Neural crest cell (in vitro differentiated cells): ENCODE measurements at regions not wholly inside any gene's neighbourhood (a gene's known extent, or its start where the extent isn't known, plus 50 kb on each side); places are given as distances from the start of the nearest gene placed in this dataset.

Source experiments
- DNase-seq: peaks from one replicate; pipeline ENCODE4 v3.0.0; 2021; ENCODE audit warnings: low read depth, mixed read lengths, low spot score
- H3K27ac Mint-ChIP-seq: one replicate; pipeline ENCODE4 v1.8.0; 2021; ENCODE audit warnings: mild to moderate bottlenecking, mixed read lengths; ENCODE audit not compliant: unreplicated experiment
- H3K27me3 Mint-ChIP-seq: 2 replicates; pipeline ENCODE4 v1.8.0; 2021; ENCODE audit warnings: low read depth, mild to moderate bottlenecking, mixed read lengths
- H3K36me3 Mint-ChIP-seq: 2 replicates; pipeline ENCODE4 v1.8.0; 2021; ENCODE audit warnings: low read depth, mild to moderate bottlenecking, mixed read lengths
- H3K4me1 Mint-ChIP-seq: 2 replicates; pipeline ENCODE4 v1.8.0; 2021; ENCODE audit warnings: mixed read lengths
- H3K4me3 Mint-ChIP-seq: one replicate; pipeline ENCODE4 v1.8.0; 2021; ENCODE audit warnings: mild to moderate bottlenecking, mixed read lengths
- H3K9me3 Mint-ChIP-seq: 2 replicates; pipeline ENCODE4 v1.8.0; 2021; ENCODE audit warnings: mixed read lengths
- TF ChIP-seq, protein P1 (sequence below): fragments of 200-600 bp; sonication (generic); conservative IDR thresholded peaks from 2 replicates; pipeline ENCODE4 v1.5.0; 2021; ENCODE audit warnings: antibody characterized with exemption, mild to moderate bottlenecking

DNA sequence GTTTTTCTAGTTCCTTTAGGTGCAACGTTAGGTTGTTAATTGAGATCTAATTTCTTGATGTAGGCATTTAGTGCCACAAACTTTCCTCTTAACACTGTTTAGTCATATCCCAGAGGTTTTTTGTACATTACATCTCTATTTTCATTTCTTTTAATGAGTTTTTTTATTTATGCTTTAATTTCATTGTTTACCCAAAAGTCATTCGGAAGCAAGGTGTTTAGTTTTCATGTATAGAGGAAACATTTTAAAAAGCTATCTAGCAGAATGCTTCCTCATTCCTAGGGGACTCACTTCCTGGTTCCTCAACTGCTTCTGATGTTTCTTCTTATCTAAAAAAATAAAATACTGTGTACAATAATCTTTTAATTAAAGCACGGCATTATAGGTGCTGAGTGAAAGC lies 307.2 kb upstream of the CAMK1G start:
- peaks cover 9% of the 10 kb centered on the region for H3K9me3 Mint-ChIP-seq
- TF ChIP-seq, protein P1, sequence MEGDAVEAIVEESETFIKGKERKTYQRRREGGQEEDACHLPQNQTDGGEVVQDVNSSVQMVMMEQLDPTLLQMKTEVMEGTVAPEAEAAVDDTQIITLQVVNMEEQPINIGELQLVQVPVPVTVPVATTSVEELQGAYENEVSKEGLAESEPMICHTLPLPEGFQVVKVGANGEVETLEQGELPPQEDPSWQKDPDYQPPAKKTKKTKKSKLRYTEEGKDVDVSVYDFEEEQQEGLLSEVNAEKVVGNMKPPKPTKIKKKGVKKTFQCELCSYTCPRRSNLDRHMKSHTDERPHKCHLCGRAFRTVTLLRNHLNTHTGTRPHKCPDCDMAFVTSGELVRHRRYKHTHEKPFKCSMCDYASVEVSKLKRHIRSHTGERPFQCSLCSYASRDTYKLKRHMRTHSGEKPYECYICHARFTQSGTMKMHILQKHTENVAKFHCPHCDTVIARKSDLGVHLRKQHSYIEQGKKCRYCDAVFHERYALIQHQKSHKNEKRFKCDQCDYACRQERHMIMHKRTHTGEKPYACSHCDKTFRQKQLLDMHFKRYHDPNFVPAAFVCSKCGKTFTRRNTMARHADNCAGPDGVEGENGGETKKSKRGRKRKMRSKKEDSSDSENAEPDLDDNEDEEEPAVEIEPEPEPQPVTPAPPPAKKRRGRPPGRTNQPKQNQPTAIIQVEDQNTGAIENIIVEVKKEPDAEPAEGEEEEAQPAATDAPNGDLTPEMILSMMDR = no peak
- no peak overlapping the region for H3K4me3 Mint-ChIP-seq
- peaks cover 3% of the 10 kb centered on the region for H3K36me3 Mint-ChIP-seq
- no peaks in the 10 kb centered on the region for H3K4me1 Mint-ChIP-seq
- no peak overlapping the region for H3K27ac Mint-ChIP-seq
- DNase-seq = no peak
- peaks cover 3% of the 10 kb centered on the region for H3K27me3 Mint-ChIP-seq

DNA sequence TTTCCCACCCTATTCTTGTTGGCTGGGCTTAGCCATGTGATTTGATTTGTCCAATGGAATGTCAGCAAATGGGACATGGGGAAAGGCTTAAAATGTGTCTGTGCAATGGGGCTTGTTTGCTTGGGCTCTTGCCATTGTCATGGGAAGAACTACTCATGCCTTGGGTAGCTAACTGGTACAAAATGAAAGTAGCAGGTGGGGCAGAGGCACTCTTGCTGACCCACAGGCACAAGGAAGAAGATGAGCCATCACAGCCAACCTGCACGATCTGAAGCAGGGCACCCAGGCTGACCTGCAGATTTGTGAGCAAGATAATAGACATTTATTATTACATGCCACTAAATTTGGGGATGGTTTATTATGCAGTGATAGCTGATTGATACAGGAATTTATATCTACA lies 305.9 kb upstream of the CAMK1G start:
- H3K27ac Mint-ChIP-seq = no peak overlapping the region
- H3K4me1 Mint-ChIP-seq = no peaks in the 10 kb centered on the region
- peaks cover 9% of the 10 kb centered on the region for H3K9me3 Mint-ChIP-seq
- peaks cover 3% of the 10 kb centered on the region for H3K27me3 Mint-ChIP-seq
- TF ChIP-seq, protein P1 = no peak
- H3K4me3 Mint-ChIP-seq = no peak overlapping the region
- DNase-seq = no peak
- peaks cover 3% of the 10 kb centered on the region for H3K36me3 Mint-ChIP-seq

DNA sequence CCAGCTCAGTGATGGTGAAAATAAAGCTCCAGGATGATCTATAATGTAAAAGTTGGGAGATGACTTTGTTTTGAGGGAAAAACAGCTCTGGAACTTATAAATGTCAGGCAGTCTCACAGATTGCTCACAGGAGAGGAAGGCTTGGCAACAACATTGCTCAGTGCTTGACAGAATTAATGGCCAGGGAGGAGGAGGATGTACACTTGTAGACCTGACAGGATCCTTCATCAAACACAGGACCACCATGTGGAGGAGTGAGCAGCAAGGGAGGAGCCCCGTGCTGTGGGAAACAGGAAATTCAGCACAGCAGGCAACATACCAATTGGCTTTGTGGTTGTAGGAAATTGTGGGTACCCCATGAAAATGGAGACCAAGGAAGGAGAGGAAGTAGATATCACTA lies 291.8 kb upstream of the CAMK1G start:
- DNase-seq = no peak

DNA sequence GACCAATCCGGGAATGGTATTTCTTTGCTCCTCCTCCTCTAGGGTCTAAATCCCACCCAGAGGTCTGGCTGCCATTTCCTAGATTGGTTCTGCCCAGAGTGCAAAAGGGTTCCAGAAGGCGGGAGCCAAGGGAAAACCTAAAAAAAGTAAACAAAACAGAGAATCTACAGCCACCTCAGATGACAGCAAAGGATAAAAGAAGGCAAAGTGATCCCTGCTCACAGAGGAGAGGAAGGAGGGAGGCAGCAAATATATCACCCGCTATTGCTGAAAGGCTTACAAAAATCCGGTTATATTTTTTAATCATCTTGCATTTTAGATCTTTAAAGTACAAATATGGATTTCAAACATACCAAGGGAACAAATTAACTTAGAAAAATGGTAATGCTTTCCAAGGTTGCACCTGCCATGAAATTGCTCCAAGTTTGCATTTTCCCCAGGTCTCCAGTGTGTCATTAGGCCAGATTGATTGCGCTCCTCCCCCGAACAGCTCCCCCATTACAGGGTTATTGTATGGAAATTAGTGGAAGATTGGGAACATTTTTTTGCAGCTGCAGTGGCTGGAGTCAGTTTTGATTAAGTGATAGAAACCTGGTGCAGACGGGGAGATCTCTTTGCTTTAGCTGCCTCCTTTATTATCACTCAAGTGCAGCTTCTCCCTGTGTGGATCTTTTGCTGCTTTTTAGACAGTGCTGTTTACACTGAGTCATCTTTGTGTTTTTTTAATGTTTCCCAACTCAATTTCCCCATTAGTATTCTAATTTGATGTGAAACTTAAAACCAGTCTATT lies 280.5 kb upstream of the CAMK1G start:
- H3K27me3 Mint-ChIP-seq = peaks cover 3% of the 10 kb centered on the region

More for the DNA sequence above, 291.8 kb upstream of the CAMK1G start:
- no peaks in the 10 kb centered on the region for H3K9me3 Mint-ChIP-seq
- H3K4me1 Mint-ChIP-seq = no peaks in the 10 kb centered on the region
- TF ChIP-seq, protein P1 = no peak
- no peak overlapping the region for H3K27ac Mint-ChIP-seq
- H3K4me3 Mint-ChIP-seq = no peak overlapping the region
- H3K27me3 Mint-ChIP-seq = no peaks in the 10 kb centered on the region
- no peaks in the 10 kb centered on the region for H3K36me3 Mint-ChIP-seq

DNA sequence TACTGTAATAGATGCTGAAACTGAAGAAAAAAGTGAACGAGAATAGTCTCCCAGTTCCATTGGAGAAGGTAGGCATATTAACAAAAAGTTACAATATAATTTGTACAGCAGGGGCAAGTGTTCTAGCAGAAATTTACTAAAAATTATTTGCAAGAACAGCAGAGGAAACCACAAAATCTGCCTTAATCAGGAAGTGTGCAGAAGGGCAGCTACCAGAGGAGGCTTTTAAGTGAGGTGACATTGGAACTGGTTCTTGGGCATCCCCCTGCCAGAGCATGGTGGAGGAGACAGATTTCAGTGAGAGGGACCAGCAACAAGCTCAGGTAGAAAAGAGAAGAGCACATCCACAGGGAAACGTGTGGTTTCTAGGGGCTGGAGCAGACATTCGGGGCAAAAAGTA lies 279.3 kb upstream of the CAMK1G start:
- peaks cover 3% of the 10 kb centered on the region for H3K27me3 Mint-ChIP-seq
- DNase-seq = no peak
- no peak overlapping the region for H3K27ac Mint-ChIP-seq
- H3K4me3 Mint-ChIP-seq = no peak overlapping the region
- peaks cover 3% of the 10 kb centered on the region for H3K9me3 Mint-ChIP-seq
- peaks cover 7% of the 10 kb centered on the region for H3K4me1 Mint-ChIP-seq
- TF ChIP-seq, protein P1 = no peak
- no peaks in the 10 kb centered on the region for H3K36me3 Mint-ChIP-seq

More for the DNA sequence above, 280.5 kb upstream of the CAMK1G start:
- no peaks in the 10 kb centered on the region for H3K36me3 Mint-ChIP-seq
- no peak overlapping the region for H3K27ac Mint-ChIP-seq
- peaks cover 5% of the 10 kb centered on the region for H3K4me1 Mint-ChIP-seq
- H3K9me3 Mint-ChIP-seq = peaks cover 3% of the 10 kb centered on the region
- no peak for DNase-seq
- TF ChIP-seq, protein P1 = no peak
- H3K4me3 Mint-ChIP-seq = no peak overlapping the region
